NCI-H82 treated with DMSO at 0.1 percent for 48 hours (cell line): ENCODE measurements at regions not wholly inside any gene's neighbourhood (a gene's known extent, or its start where the extent isn't known, plus 50 kb on each side); places are given as distances from the start of the nearest gene placed in this dataset.

Experiments used
- DNase-seq: peaks from one replicate; lab custom pipeline; 2025; ENCODE audit not compliant: unreplicated experiment; lab: John Stamatoyannopoulos, UW

DNA sequence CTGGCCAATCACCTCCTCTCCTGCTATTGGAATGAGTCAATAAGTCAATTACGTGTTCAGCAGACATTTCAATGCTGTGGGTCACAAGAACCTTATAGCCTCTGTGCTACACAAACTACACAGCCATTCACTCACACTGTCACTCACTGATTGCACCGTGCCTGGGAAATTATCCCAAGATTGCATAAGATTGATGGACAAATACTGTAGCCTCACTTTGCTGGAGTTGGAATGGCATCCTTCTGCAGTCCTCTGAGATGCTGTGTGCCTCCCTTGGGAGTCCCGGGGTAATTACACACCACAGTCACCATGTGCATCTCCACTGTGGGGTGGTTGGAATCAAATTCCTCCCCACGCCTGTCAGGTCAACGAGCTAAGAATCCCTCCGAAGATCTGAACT, 358.7 kb upstream of the MGMT start:
- no peak for DNase-seq

DNA sequence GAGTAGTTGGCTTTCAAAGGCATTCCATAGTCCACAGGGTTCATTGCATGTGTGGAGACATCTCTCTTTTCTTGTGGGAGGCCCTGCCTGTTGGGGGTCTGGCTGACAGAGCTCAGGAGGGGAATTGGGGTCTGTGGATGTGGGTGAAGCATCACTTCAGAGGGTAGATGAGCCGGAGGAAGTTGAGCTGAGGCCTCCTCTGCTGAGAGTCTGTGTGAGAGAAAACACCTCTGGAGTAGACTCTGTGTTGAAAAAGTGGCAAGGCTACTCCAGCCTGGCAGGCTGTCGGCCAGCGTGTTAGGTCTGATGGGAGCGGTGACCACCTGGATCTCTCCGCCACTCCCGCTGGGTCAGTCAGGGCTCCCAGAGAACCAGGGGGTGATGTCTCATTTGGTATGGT, 358.0 kb upstream of the MGMT start:
- DNase-seq, result no peak

DNA sequence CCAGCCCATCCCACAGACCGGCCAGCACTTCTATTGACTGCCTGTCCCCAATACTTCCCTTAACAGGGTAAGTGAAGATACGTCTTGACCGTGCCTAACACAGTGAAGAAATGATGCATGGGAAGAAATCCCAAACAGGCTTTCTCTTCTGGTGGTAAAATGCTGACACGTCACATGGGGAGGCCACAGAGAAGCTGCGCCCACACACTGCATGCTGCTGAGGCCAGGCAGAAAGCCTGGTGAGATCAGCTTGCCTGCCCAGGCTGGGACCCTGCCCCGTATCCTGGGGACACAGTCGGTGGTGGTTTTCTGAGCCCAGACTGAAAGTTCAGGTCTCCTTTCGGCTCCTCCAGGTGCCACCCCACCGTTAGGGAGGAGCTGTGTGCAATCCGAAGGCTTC, 356.3 kb upstream of the MGMT start:
- DNase-seq, result no peak

DNA sequence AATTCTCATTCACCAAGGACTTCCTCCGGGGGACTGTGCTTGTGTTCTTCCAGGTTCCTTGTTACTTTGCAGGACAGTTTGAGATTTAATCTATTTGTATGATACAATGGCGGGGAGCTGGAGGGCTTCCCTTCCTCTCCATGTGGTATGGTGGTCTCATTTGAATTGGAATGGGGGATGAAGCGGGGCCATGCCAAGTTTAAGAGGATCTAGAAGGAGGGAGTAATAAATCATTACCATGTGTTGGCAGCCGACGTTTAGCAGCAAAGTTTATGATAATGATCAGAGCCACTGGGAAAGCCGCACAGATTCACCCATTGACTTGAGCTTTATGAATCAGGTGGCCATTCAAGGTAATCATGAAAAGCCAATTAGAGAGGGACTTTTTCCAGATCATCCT, 355.1 kb upstream of the MGMT start:
- no peak for DNase-seq

DNA sequence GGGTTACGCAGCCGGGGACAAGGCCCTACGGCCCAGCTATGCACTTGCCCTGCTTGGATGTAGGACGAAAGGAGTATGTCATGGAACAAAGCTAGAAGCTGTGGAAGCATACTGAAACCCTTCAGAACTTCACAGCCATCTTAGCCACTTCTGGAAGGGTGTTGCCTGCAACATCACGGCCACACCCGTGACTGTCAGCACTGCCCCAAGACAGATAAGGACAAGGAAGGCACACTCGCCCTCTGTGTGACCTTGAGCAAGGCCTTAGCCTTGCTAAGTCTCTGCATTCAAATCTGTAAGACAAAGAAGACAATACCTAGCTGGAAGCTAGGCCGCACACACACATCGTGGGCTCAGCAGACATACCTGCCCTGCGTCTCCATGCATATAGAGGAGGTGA, 352.5 kb upstream of the MGMT start:
- DNase-seq, result no peak

DNA sequence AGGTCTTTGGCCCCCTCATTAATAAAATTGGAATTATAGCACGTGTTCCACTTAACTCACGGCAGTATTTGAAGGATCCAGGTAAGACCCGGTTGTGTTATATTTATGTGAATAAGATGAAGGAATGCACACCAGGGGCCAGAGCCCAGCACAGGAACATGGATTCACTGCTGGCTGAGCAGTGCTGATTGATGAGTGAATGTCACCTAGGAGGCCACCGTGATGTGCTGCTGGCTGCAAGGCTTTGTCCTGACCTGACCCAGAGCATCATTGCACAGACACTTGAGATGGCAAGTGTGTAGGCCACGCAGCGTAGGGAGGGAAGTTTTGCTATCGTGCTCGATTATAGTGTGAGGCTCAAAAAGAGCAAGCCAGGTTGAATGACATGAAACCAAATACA, 350.7 kb upstream of the MGMT start:
- DNase-seq, result no peak

DNA sequence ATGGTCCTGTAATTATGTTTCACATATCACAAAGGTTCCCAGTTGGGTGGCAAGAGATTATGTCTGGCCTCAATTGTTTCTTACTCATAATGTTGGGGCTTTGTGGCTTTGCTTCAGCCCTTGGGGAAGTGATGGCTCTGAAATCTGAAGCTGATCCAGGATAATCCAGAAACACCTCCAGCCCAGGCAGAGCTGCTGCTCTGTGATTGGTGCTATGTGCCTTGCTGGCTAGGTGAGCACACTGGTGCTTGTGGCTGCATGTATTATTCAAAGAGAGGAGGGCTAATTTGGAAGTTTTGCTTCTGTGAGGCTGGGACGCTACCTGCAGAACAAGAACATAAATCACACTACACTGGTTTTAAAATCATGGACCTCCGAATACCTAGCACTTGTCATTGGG, 346.6 kb upstream of the MGMT start:
- DNase-seq, result no peak

DNA sequence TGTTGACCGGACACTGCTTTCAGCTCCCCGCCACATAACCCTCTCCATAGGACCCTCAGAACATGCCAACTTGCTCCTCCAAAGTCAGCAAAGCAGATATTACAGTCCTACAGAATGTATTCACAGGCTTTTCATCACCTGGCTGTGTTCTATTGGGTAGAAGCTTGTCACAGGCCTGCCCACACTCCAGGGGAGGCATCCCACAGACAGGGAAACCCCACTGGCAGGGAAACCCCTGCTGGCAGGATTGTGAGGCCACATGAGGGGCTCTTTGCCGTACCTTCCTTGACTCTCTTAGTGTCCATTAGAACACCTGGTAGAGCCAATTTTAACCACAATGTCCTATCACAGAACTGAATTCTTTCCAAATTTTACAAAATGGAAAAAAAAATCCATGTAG, 344.2 kb upstream of the MGMT start:
- DNase-seq, result no peak

DNA sequence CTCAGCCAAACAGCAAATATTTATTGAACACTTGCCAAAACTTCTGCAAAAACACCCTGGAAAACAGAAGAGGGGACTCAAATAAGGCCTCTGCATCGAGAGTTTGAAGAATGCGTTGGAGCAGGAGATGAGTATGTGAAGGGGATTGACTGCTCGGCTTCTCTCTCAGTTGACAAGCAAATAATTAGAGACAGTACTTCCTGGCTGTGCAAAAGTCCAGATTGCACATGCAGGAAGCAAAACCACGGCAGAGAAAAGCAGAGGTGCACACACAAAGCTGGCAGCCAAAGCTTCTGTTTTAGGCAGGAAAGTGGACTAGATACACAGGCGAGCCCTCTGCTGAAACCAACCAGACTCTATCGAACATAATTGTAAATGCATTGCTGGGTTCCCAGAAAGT, 343.6 kb upstream of the MGMT start:
- DNase-seq, result no peak

DNA sequence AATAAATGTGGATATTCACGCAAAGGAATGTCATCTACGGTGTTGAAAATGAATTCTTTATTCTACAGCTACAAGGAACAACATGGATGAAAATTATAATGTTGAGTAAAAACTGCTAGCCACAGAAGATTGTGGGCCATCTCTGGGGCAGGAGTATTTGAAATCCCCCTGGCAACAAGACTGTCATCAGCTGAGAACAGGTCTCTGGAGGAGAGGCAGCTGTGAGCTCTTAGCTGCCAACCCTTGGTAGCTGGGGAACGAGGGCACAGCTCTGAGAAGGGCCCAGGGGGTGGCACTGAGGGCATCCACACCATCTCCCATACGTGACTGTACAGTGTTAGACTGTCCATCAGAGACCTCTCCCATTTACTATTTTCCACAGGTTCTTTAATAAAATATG, 340.1 kb upstream of the MGMT start:
- no peak for DNase-seq

DNA sequence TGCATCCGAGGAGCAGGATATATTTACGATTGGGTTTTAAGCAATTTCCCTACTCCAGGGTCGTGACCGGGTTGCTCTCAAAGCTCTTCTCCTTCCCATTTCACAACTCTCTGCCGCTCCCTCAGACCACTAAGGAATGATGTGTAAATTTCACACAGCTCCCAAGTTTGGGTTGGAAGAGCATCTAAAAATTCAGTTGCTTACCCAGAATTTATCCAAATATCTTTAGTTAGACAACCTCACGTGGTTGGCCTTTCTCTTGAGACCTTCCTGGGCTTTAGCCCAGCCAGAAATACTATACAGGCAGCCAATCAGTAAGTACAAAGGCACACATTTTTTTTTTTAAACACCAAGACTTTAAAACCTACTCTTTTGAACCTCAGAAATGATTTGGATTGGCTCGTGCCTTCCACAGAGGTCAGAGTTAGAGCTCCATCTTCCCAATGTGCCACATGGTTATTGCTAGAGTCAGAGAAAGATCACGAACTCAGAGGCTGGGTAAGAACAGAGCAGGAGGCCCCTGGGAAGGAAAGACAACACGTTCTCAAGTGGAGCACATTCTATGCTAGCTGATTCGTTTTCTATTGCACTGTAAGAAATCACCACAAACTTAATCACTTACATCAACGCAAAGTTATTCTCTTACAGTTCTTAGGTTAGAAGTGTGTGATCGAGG, 335.4 kb upstream of the MGMT start:
- DNase-seq, result no peak

DNA sequence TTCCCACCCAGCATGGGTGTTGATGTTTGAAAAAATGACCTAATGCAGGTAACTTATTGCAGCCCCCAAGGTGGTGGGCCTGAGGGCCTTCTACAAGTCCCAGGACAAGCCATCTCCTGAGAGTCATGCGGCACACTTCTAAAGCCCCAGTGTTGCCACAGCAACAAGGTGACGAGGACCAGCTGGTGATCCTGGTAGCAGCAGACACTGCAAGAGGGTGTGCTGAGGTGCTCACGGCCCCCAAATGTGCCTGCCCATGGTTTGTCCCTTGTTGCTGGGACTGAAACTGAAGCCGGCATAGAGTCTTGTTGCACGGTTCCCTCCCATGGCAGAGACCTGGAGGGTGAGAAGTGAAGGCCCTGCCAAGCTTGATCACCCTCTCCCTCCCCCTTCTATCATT, 333.2 kb upstream of the MGMT start:
- DNase-seq, result no peak

DNA sequence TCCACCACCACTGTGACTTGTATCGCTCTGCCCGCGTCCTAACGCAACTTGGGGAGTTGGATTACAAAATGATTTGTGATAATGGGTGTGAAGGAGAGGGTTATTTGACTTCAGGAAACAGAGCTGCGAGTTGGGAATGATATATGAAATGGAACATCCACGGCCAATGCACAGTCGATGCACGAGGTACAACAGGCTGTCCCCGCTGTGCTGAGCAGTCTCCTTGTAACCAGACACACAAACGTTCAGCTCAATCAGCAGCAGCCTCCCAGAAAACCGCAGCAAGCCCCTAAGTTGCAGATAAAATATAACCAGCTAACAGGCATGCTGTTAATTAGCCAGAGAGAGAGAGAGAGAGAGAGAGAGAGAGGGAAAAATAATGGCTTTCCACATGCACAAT, 332.7 kb upstream of the MGMT start:
- DNase-seq, result no peak

DNA sequence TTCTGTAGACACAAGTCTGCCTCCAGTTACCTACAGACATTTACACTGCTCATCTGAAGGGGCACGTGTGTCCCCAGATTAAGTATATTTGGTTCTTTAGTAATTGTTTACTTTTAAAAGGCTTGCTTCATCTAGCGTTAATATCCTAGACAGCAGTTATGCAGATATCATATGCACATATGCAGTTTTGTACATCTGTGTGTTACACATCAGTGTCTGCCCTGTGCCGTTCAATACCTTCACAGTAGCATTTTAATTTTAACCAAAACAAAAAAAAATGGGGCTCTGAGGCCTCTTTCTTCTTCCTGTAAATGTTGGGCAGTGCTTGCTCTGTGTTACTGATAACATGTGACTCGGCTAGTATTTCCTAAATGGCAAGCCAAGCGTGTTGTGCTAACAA, 331.4 kb upstream of the MGMT start:
- no peak for DNase-seq

DNA sequence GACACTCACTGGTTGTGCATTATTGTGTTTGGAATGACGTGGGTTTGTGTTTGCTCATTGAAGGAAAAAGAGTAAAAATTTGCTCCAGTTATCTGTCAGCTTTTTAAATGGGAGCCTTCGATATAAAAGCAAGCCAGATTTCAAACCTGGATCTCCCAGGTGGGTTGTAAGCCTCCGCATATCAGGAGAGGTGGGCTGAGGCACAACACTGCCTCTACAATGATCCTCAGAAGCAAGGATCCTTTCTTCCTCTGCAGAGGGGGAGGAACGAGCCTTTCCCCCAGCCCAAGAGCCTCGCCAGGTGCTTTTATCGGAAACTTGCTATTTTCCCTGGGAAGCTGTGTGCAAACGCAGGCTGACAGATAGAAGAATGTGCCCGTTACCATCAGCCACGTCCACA, 331.0 kb upstream of the MGMT start:
- DNase-seq, result no peak

DNA sequence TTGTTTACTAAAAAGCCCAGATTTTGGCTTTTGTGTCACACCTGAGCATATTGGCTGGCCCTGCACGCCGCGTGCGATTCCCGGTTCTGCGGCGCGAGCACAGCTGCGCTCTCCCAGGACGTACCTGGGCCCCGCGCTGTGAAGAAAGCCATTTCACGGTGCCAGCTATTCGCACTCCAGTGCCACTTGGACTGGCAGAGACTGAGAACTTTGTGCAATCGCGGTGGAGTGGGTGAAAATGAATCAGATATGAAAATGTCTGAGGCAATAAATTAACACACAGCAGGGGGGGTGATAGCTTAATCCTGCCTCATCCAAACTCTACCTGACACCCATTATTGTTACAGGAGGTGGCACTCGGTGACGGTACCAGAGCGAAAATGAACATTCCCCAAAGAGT, 330.1 kb upstream of the MGMT start:
- no peak for DNase-seq

DNA sequence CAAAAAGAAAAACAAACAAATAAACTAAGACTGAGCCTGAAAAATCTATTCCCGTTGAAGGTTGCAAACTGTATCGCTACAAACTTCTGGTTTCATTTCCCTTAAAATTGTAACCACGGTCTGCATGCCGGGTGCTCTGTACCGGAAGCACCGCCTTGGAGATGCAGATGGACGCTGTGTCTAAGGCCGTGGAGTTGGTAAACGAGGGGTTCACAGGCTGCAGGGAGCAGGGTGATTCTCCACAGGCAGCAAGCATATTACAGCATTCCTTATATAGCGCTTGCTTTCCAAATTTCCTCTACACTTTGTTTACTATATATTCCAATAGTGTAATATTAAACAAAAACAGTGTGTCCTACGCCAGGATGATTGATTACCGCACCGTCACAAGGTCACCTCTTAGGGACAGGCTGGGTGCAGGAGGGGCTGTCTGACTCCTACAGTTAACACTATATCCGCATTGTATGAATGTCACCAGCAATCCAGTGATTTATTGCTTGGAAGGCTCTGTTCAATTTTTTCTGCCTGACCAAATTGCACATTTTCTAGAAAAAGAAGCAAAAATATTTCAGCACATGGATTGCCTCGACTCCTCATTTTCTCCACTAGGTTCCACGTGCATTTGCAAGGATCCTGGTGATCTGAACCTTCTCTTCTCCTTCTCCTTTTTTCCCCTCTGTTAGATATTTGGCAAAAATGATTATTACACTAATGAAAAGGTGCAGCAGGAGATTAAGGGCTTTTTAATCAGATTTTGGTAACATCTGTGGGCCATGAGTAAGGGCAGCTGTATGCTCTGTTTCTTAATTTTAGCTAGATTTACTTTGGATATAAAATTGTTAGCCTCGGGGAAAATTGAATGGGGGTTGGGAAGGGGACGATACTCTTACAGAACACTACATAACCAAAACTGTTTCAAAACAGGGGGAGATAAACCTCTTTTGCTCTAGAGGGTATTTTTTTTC, 325.8 kb upstream of the MGMT start:
- DNase-seq, result no peak

DNA sequence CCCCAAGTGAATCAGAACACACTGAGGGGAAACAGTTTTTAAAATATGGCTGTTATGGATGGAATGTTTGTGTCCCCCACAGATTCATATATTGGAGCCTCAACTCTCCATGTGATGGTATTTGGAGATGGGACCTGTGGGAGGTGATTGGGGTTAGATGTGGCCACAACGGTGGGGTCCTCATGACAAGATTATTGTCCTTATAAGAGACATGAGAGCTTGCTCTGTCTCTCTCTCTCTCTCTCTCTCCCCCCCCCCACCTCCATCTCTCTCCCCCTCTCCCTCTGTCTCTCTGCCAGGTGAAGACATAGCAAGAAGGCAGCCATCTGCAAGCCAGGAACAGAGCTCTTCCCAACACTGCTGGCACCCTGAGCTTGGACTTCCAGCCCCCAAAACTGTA, 315.8 kb upstream of the MGMT start:
- DNase-seq, result no peak

DNA sequence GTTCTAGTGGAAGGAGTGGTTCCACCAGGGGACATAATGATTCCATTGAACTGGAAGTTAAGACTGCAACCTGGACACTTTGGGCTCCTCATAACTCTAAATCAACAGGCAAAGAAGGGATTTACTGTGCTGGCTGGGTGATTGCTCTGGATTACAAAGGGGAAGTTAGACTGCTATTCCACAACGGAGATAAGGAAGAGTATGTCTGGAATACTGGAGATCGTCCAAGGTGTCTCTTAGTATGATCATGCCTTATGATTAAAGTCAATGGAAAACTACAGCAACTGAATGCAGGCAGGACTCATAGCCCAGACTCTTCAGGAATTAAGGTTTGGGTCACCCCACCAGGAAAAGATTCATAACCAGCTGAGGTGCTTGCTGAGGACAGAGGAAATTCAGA, 310.6 kb upstream of the MGMT start:
- no peak for DNase-seq

DNA sequence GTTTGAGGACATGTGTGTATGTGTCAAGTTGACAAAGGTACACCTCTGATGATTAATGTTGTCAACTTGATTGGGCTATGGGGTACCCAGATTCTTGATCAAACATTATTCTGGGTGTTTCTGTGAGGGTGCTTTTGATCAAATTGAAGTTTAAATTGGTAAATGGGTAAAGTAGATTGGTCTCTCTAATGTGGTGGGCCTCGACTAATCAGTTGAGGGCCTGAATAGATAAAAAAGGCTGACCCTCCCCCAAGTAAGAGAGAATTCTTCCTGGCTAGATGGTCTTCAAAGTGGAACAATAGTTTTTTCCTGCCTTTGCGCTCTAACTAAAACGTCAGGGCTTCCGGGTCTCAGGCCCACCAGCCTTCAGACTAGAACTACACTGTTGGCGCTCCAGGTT, 309.9 kb upstream of the MGMT start:
- no peak for DNase-seq

DNA sequence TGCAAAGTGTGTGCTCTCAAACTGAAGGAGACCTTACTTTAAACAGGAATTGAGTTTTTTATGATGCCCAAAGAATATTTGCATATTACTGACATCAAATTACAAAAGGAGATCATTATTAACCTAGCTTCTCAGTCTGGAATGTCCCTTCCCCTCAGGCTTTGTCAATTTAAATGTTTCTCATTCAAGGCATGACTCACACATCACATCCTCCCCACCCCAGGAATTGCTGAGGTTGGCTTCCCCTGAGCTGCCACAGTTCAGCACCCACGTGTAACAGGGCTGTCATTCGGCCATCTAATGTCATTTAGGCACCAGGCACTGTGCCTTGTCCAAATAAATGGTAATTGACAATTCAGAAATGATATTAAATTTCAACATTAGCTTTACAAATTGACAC, 305.9 kb upstream of the MGMT start:
- DNase-seq, result no peak

DNA sequence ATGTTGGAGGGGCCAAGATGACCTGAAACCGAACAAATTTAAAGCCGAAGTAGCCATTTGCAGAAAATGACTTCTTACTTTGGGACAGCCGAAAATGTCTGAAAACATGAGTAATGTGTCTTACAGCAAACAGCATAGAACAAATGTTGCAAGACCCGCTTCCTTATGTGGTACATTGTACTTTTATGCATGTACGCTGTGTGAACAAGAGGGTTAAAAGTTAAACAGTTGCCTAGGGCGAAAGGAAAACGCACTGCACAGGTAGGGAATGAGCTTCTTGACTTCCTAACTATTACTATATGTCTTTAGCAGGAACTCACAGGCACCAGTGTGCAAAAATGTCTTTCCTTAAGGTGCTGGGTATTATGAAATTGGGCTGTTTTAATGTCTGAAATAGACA, 303.5 kb upstream of the MGMT start:
- DNase-seq, result no peak
